ENCODE measurements at regions not wholly inside any gene's neighbourhood (a gene's known extent, or its start where the extent isn't known, plus 50 kb on each side); places are given as distances from the start of the nearest gene placed in this dataset.

- no peak for DNase-seq (ENCODE audit: low read depth in 2 of 2)
Observed at GRCh38 chr6:167565388-167565787, 240.5 kb downstream of the TTLL2 start.

GRCh38 chr6:167565884-167566599, 241.2 kb downstream of the TTLL2 start:
- no peak for DNase-seq (ENCODE audit: low read depth in 2 of 2)

- DNase-seq (ENCODE audit: low read depth in 2 of 2), result no peak
Observed at GRCh38 chr6:167566711-167567141, 241.8 kb downstream of the TTLL2 start.

- no peak for DNase-seq (ENCODE audit: low read depth in 2 of 2)
Observed at GRCh38 chr6:167567142-167568033, 242.5 kb downstream of the TTLL2 start.

GRCh38 chr6:167568407-167569024, 243.6 kb downstream of the TTLL2 start:
- DNase-seq (ENCODE audit: low read depth in 2 of 2), result no peak

- no peak for DNase-seq (ENCODE audit: low read depth in 2 of 2)
Observed at GRCh38 chr6:167569041-167569805, 244.3 kb downstream of the TTLL2 start.

- DNase-seq (ENCODE audit: low read depth in 2 of 2), result no peak
Observed at GRCh38 chr6:167569879-167570278, 245.0 kb downstream of the TTLL2 start.

GRCh38 chr6:167570460-167571400, 245.8 kb downstream of the TTLL2 start:
- no peak for DNase-seq (ENCODE audit: low read depth in 2 of 2)

- no peak for DNase-seq (ENCODE audit: low read depth in 2 of 2)
Observed at GRCh38 chr6:167571550-167571949, 246.7 kb downstream of the TTLL2 start.

- no peak for DNase-seq (ENCODE audit: low read depth in 2 of 2)
Observed at GRCh38 chr6:167572106-167572505, 247.2 kb downstream of the TTLL2 start.

GRCh38 chr6:167572841-167573271, 248.0 kb downstream of the TTLL2 start:
- no peak for DNase-seq (ENCODE audit: low read depth in 2 of 2)

GRCh38 chr6:167573461-167574215, 248.8 kb downstream of the TTLL2 start:
- no peak for DNase-seq (ENCODE audit: low read depth in 2 of 2)

GRCh38 chr6:167574431-167575151, 249.7 kb downstream of the TTLL2 start:
- no peak for DNase-seq (ENCODE audit: low read depth in 2 of 2)

GRCh38 chr6:167575158-167575696, 250.3 kb downstream of the TTLL2 start:
- no peak for DNase-seq (ENCODE audit: low read depth in 2 of 2)

- DNase-seq (ENCODE audit: low read depth in 2 of 2), result no peak
Observed at GRCh38 chr6:167576050-167576741, 250.5 kb upstream of the AFDN start.

GRCh38 chr6:167576828-167577503, 249.7 kb upstream of the AFDN start:
- no peak for DNase-seq (ENCODE audit: low read depth in 2 of 2)

GRCh38 chr6:167577891-167578361, 248.8 kb upstream of the AFDN start:
- DNase-seq (ENCODE audit: low read depth in 2 of 2), result no peak

Data from fibroblast of skin of left biceps (primary cell).